HT-29 (cell line): ENCODE measurements at regions not wholly inside any gene's neighbourhood (a gene's known extent, or its start where the extent isn't known, plus 50 kb on each side); places are given as distances from the start of the nearest gene placed in this dataset.
A peak's percentile ranks its signal among the peaks of the same experiment; 100 is the strongest.

Experiments
- DNase-seq: peaks from one replicate; pipeline ENCODE4 v3.0.0-alpha.2; 2015; ENCODE audit warnings: low spot score

GRCh38 chr3:160622263-160623045 lies 54.5 kb upstream of the ARL14 start:
- no peak for DNase-seq

DNA sequence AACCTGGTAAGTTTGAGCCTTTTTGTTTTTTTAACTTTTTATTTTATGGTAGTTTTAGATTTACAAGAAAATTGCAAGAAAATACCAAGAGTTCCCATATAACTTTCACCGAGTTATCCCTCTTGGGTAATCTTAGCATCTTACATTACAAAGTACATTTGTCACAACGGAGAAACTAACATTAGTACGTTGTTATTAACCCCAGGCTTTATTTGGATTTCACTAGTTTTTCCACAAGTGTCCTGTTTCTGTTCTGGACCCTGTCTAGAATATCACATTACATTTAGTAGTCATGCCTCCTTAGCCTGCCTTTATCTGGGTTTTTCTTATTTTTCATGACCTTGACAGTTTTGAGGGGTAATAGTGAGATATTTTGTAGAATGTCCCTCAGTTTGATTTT lies 53.5 kb upstream of the KPNA4 start:
- no peak for DNase-seq

- peak; percentile 18 for DNase-seq
Observed at GRCh38 chr3:160618363-160618762, 53.0 kb upstream of the KPNA4 start.

- DNase-seq, result no peak
Observed at GRCh38 chr3:160617636-160618035, 52.3 kb upstream of the KPNA4 start.

GRCh38 chr3:160616716-160617115 lies 51.3 kb upstream of the KPNA4 start:
- DNase-seq, result no peak

- no peak for DNase-seq
Observed at GRCh38 chr3:160616311-160616710, 50.9 kb upstream of the KPNA4 start.
